HCEC 1CT (cell line): ENCODE measurements at regions not wholly inside any gene's neighbourhood (a gene's known extent, or its start where the extent isn't known, plus 50 kb on each side); places are given as distances from the start of the nearest gene placed in this dataset.

Source experiments
- DNase-seq: peaks from one replicate; pipeline ENCODE4 v3.0.0-alpha.2; 2017

DNA sequence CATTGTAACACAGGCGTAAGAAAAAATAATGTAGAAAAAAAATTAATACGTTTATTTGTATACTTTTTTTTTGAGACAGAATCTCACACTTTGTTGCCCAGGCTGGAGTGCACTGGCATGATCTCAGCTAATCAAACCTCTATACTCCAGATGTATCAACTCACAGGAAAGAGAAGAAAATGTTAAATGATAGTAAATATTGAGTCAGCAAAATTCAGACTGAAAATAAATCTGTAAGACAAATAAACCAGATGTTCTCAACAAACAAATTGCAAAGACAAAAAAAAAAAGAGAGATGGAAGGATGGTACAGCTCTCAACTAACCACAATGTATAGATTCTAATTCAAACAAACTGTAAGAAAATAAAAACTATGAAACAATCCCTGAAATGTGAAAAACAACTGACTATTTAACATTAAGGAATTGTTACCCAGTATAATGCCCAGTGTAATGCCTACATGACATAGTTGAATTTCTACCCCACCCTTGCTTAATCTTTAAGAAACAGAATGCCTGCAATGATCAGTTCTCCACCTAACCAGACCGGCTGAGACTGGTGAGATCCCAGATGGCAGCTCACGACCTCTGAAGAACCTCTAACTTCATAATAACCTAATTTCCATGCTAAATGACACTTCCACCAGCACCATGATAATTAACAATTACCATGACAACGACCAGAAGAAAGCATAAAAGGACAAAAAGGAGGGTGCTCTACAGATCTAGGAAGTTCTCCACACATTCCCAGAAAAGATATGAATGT is 272.0 kb upstream of the GNAI1 start:
- DNase-seq: no peak

DNA sequence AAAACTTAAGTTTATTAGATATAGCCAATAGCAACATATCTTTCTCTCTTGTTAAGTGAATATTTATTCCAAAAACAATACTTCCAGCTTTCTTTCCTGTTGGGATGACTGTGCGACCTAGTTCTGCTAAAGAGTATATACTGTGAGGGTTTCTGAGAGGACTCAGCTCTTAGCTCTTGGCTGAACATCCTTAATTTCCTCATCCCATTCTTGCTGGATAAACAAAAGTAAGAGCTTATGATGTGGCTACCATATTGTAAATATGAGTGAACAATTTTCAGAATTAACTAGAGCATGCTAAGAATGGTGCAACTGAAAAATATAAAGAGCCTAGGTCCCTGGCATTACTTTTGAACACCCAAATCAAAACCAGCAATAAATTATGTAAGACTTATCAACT is 279.5 kb upstream of the GNAI1 start:
- no peak for DNase-seq

DNA sequence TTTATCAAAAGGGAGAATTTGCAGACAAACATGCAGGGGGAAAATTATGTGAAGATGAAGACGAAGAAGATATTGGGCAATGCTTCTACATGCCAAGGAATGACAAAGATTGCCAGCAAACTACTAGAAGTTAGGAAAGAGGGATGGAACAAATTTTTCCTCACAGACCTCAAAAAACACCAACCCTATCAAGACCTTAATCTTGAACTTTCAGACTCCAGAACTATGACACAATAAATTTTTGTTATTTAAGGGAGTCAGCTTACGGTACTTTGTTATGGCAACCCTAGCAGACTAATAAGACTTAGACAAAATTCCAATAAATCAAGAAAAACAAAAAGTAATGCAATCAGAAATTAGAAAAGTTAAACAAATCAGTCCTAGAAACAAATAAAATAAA is 280.0 kb upstream of the GNAI1 start:
- DNase-seq: peak; percentile 7

DNA sequence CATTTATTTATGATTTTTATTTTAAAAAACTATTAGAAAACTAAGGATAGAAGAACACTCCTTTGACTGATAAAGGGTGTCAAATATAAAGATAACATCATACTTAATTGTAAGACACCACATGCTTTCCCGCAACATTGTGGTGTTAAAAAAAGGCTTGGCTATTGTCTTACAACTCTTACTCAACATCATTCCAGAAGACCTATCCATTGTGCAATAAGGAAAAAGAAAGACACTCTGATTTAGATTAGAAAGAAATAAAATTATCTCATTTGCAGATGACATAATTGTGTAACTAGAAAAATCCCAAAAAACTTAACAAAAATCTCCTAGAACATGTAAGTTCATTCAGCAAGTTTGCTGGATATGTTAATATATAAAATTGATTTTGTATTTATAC is 296.7 kb upstream of the GNAI1 start:
- DNase-seq: no peak

DNA sequence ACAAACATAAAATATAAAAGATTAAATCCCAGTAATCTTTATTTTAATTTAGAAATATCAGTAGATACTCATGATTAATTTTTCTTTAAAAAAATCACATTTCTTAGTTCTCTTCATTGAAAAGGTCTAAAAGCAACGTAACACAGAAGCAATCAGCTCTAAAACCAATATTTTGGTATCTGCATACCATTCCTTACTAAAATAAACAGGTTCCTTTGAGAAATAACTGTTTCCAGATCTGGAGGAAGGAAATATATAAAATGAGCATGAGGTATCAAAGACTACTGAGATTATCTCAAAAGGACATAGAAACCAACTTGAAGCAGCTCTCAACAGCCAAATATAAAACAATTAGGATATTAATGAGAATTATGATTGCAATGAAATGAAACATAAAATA is 301.0 kb upstream of the GNAI1 start:
- DNase-seq: no peak

DNA sequence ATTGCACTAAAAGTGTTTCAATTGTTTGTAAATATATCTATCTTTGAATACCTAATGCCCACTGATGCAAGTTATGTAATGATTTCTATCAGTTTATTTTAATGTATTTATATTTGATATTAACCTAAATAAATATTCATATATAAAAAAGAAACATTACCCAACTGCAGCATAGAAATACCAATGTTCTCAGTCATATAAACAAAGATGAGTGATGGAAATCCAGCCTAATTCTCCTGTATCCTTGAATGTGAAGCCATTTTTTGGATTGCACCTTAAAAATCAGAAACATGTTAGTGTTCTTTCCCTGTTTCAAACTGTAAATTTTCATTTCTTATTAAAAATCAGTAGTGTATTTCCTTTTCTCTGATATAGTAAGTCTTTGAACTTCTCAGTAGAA is 305.8 kb upstream of the GNAI1 start:
- peak; percentile 48 for DNase-seq

DNA sequence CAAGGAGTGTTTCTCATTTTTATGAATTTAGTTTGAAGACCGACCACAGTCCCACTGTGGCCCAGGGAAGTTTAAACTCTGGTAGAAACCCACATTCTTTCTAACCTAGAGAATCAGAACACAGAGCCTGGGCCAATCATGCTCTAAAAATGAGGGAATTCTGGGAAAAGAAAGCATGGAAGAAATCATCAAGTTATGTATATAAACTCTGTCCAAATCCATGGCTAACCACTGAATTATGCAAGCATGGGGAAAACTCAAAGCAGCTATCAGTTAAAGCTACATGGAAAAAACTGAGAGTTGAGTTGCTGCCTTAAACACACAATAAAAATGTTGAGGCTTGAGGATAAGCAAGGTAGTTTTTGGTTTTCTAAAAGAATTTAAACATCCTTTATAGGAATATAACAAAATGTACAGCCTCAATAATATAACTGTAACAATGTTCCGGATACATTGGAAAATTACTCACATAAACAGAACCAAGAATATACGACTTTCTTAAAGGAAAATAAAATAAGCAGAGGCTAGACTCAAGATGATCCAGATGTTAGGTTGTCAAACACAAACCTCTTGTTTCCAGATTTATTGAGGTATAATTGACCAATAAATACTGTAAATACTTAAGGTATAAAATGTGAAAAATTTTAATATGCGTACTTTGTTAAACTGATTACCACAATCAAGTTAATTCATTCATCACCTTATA is 311.2 kb upstream of the GNAI1 start:
- peak; percentile 54 for DNase-seq

DNA sequence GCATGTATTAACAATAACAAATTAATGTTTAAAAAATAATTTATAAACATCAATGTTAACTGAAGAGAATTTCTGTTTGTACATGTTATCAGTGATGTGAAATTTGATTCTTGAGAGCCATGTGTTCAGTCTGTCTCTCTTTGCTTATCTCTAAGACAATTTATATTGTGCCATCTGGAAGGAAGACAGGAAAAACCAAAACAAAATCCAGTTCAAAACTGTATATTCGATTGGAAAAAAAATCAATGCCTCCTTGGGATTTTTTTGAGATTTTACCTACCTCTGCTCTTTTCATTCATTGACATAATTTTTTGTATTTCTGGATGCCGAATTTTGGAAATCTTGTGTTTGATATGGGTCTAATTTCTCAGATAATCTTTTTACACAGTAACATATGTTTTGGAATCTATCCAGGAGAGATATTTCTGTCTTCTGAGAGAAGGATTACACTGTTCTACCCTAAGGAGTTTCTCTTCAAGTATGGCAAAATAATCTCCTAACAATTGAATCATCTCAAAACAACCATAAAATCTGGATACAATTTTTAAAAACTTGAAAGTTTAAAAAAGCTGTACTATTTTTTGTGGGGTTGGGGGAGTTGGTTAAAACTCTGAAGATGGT is 311.9 kb upstream of the GNAI1 start:
- no peak for DNase-seq

DNA sequence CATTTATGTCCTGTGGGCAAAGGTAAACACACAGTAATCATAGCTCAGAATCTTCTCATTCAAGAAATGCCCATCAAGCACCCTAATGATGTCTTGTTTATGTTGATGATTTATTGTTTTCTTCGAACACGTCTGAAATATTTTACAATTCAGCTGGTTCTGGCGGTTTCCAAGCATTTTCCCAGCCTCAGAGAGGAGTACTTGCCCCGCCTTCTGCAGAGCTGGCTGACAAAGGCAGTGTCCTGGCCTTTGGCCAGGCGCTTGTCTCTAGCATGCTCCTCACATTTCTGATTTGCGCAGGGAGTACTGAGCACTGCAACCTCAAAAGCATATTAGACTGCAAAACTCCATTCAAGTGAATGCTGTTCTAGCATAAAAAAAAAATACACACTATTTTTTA is 314.2 kb upstream of the GNAI1 start:
- DNase-seq: peak; percentile 68

DNA sequence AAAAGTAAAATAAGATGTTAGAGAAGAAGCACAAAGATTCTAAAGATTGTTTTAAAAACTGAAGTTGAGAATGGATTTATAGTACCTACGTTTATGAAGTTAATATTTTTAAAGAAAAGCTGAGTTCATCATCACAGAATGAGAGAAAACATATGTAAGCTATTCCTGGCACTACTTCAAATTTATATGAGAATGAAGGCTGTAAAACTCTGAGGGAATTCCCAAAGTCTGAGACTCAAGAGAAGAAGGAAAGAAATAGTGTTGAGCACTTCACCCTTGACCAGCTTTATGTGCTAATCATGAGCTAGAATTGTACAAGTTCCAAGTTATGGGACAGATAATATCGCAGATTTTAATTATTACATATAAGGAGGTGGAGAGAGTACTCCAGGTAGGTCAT is 323.7 kb upstream of the GNAI1 start:
- no peak for DNase-seq

DNA sequence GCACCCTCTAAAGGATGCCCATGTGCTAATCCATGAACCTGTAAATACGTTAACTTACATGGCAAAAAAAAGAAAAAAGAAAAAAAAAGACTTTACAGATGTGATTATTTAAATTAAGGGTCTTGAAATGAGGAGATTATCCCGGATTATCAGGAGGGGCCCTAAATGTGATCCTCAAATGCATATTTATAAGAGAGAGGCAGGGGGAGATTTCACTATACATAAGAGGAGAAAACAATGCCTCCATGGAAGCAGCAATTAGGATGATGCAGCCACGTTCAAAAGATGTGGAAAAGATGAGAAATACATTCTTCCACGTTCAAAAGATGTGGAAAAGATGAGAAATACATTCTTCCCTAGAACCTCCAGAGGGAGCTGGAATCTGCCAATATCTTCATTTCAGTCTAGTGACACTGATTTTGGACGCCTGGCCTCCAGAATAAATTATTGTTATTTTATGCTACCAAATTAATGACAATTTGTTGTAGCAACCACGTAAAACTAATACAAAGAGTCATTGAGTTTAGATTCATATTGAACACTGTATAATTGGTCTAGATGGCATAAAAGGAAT is 328.4 kb upstream of the GNAI1 start:
- DNase-seq: peak; percentile 74

DNA sequence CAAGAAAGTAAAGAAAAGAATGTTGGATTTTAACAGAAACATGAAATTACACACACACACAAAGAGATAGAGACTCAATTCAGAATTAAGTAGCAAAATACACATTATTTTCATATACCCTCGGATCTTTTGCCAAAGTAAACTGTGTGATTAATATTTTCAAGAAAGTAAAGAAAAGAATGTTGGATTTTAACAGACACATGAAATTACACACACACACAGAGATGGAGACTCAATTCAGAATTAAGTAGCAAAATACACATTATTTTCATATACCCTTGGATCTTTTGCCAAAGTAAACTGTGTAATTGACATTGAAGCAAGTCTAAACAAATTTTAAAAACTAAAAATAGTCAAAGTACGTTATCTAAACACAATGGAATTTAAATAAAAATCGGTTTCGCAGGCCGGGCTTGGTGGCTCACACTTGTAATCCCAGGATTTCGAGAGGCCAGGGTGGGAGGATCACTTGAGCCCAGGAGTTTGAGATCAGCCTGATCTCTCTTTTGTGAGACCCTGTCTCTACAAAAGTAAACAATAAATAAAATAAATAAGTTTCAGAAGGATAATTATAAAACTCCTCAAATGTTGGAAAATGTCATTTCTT is 337.3 kb upstream of the MAGI2 start:
- peak; percentile 44 for DNase-seq

DNA sequence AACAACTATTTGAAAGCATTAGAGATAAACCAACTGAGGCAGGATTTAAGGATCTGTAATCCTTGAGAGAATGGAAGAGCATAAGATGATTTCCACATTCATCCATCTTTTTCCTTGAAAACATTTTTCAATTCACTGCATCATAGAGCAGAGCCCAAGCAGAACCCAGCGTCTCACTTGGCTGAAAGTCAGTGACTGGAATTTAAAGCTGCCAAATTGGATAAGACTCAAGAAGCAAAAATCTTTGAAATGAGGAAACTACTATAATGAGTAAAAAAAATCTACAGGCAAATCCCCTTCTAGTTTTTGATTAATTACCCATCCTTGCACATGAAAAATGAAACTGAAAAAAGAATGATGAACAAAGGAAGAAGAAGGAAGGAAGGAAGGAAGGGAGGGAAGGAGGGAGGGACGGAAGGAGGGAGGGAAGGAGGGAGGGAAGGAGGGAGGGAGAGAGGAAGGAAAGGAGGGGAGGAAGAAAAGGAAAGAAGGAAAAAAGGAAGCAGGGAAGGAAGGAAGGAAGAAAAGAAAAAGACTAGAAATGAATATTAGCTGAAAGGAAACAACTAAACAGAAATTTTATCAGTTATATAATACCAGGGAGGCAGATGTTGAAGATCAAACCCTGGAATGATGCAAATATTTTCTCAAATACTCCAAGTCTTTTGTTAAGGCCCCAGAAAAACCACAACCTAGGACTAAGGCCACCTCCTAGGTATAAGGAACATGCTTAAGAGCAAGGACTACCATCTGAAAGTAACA is 336.3 kb upstream of the MAGI2 start:
- DNase-seq: peak; percentile 59

DNA sequence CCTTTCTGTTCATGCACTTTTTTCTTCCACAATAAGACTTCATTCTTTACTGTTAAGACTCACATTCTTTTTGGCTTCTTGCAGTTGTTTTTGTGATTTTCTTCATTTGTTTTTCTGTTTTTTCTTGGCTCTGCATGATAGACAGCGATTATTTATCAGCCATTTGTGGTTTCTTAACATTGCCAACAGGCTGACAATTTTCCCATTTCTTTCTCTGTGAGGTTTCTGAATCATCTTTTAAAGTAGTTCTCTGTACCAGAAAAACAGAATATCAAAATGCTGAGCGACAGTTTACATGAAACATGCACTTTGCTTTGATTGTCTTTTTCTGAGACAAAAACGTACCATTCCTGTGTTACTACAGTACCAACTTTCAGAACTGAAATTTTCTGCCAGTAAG is 334.2 kb upstream of the MAGI2 start:
- no peak for DNase-seq

DNA sequence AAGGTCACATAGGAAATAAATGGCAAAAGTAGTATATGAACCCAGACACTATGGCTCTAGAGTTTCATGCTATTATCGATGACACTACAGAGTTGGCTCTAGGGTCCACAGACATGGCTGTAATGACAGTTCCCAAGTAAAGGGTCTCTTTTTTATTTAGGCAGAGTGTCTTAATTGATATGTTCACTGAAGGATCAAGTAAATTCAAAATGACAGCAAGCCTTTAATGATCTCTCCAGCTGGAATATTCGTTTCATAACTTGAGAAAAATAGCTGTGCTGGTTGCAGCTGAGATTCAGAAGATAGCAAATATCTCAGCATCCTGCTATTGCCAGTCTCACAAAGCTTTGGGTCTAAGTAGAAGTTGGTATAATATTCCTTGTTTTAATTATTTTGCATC is 333.6 kb upstream of the MAGI2 start:
- no peak for DNase-seq

DNA sequence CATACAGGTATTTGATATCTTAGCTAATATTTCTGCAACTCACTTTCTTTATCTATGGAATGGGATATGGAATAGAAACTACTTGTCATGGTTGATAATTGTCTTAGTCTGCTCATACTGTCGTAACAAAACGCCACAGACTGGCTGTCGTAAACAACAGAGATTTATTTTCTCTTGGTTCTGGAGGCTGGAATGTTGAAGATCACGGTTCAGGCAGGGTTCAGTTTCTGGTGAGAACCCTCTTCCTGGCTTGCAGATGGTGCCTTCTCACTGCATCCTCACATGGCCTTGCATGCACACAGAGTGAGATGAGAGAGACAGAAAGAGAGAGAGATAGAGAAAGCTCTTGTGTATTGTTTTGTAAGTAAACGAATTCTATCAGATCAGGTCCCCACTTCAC is 332.7 kb upstream of the MAGI2 start:
- DNase-seq: no peak

DNA sequence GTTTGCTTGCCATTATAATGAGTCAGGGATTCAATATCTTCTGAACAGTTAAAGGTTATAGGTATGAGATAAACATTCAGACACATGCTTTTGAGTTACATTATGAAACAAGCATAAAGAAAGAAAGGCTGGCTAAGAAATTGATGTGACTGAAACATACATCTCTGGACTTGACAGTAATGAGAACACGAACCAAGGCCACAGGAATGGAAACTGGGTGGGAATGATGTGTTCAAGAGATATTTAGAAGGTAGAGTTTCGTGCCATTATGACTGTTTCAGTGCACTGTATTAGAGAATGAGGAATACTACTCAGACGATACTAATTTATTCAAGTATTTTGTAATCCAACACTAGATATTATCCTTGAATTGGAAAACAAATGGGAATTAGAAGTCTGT is 332.1 kb upstream of the MAGI2 start:
- no peak for DNase-seq

DNA sequence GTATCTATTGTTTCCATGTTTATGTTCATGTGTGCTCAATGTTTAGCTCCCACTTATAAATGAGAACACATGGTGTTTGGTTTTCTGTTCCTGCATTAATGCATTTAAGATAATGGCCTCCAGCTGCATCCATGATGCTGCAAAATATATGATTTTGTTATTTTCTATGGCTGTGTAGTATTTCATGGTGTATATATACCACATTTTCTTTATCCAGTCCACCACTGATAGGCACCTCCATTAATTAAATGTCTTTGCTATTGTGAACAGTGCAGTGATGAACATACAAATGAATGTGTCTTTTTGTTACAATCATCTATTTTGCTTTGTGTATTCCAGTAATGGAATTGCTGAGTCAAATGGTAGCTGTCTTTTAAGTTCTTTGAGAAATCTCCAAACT is 329.4 kb upstream of the MAGI2 start:
- DNase-seq: no peak

DNA sequence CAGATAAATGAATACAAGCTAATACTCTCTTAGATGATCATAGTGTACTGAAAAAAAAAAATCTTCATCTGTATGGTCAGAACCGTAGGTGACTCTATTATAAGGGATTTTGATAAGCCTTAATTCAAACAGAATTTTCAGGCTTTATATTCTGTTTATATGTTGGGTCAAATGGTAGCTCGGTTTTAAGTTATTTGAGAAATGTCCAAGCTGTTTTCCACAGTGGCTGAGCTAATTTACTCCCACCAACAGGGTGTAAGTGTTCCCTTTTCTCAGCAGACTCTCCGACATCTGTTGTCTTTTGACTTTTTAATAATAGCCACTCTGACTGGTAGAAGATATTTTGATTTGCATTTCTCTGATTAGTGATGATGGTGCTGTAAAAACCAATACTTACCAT is 328.8 kb upstream of the MAGI2 start:
- DNase-seq: no peak

DNA sequence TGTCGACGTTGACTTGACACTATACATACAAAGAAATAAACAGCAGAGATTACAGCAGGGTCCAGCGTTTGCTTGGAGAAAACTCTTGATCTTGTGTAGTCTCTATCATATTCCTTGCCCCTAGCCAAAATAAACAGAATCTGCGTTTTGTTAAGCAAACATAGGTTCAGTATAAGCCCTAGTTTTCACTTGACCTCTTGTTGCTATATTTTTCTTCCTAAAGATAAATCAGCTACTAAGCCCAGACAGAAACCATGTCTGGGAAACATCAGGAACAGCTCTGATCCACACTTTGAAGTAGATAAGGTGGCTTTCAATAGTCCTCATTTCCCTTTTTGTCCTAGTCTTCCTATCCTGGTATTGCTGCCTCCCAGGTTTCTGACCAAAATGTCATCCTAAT is 328.2 kb upstream of the MAGI2 start:
- DNase-seq: no peak

DNA sequence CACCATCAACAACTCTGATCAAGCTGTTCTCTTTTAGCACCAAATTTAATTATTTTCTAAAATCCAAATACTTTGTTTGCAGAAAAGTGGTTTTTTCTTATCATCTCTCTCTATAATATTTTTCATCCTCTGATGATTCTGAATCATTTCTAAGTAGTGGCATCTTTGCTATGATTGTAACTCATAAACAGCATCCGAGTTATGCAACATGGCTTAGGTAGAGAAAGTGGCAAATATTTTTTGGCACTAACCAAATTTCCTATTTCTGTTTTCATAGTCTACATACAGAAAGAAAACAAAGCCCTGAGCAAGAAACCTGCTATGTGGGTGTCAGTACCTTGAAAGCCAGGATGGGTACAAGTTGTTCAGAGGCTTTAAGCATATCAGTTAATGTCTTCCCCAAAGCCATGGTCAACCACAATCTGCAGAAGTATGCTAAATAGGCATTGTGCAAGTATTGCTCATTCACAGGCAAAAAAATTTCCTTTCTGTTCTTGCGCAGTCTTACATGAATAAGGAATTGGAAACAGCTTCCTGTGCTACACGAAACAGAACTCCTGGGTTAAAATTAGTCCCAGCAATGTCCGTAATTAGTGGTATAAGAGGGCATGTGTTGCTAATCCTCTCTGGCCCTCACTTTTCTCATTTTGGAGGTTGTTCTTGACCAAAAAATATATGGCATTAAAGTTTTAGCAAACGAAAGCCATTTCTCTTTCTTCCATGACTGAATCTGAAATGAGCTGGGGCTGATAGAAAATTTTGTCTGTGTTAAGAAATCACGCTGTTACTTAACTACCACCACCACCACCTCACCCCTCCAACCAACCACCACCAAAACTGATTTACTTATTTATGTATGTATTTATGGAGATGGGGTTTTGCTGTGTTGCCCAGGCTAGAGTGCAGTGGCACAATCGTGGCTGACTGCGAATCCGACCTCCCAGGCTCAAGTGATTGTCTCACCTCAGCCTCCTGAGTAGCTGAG is 325.6 kb upstream of the MAGI2 start:
- DNase-seq: peak; percentile 94

DNA sequence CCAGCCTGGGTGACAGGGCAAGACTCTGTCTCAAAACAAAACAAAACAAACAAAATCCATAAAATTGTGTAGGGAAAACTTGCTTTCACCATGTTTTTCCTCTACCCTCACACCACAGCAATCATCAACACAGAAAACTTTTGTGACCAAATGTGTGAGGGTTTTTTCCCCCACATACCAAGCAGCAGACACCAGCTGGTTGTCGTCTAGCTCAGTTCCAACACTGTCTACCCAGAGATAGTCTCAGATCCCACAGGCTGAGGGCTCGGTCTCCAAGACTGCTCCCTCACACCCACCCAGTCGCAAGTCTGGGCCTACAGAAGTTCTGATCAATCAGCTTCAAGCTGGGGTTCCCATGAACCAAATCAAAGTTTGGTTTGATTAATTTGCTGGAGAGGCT is 322.4 kb upstream of the MAGI2 start:
- DNase-seq: no peak
